Suppressor macrophage treated with lipopolysaccharide for 1 hour (primary cell): ENCODE measurements at regions not wholly inside any gene's neighbourhood (a gene's known extent, or its start where the extent isn't known, plus 50 kb on each side); places are given as distances from the start of the nearest gene placed in this dataset.
"Not testable (repeated sequence)": the region's sequence is repeated elsewhere in the genome, so short reads cannot be mapped to it uniquely, and the experiment has no call there.

Experiments
- DNase-seq, 3 donors: peaks; one replicate each; pipeline ENCODE4 v3.0.0-alpha.2; 2020 to 2022

- DNase-seq, result no peak
These were observed 456.8 kb downstream of the TRIML1 start for GRCh38 chr4:188596021-188596420.

DNA sequence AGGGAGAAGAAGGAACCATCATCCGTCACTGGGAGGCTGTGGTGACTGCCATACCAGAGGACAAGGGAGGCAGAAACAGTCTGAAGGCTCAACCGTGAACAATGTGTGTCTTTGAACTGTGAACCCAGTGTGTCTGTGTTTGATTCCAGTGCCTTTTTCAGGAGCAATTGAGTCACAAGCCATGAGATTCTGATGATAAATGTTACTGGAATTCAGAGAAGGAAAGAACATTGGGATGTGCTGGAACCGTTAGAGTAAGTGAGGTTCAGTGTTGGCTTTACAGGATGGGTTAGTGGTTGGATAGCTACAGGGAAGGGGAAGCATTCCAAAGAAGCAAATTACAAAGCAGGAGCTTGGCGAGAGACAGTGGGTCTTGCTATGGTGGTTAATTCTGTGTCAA lies 464.4 kb downstream of the TRIML1 start:
- no peak for DNase-seq

DNA sequence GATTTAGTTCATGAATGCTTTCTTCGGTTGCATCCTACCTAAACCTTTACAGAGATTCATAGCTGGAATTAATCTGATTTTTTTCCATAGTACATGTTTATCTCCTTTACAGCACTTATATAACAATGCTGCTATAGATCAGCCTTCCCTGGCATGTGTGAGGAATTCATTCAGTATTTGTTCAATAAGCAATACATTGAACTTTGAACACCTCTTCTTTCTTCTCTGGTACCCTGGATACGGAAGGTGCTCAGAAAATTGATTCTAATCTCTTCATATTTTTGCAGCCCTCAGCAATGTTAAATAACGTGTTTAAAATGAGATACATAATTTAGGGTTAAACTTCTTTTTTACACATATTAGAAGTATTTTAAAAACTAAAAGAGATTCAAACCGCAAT lies 467.4 kb downstream of the TRIML1 start:
- no peak for DNase-seq

GRCh38 chr4:188611143-188611542 lies 471.9 kb downstream of the TRIML1 start:
- DNase-seq, result no peak

DNA sequence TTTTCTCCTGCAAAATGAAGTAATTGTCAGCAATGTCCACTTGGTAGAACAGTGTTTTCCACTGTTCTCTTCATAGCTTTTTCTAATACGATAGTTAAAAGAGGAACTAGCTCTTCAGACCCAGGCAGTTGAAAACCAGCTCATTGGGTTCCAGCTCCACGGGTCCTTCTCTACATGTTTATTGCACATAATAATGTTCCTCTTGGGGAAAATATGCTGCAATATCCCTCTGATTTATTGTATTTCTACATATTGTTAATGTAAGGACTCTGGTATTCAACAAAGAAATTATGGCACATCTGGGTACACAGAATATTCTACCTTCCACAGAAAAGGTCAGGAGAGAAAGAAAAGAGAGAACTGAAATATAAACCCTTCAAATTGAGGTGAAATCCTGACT lies 473.4 kb downstream of the TRIML1 start:
- no peak for DNase-seq

DNA sequence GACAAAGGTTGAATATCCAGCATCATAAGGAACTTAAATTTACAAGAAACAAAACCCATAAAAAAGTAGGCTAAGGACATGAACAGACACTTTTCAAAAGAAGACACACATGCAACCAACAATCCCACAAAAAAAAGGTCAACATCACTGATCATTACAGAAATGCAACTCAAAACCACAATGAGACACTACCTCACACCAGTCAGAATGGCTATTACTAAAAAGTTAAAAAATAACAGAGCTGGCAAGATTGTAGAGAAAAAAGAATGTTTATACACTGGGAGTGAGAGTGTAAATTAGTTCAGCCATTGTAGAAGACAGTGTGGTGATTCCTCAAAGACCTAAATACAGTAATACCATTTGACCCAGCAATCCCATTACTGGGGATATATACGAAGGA lies 474.7 kb downstream of the TRIML1 start:
- DNase-seq, result no peak

GRCh38 chr4:188619456-188620149 lies 480.4 kb downstream of the TRIML1 start:
- DNase-seq, result no peak

DNA sequence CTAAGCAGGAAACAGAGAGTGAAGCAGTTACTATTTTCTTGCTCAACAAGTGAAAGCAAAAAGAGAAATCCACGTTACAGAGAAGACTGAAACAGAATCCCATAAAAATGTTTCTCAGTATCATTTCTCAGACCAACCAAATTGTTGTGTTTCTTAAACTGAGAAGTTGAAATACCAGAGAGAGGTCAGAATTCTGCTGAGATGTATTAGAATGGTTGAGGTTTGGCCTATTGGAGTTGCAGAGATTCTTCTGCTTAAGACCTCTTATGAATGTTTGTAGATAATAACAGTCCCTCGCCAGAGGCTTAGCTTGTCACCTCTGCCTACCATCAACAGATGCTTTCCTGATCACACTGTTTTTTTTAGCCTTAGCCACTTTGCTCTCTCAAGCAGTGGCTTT lies 481.4 kb downstream of the TRIML1 start:
- no peak for DNase-seq

- DNase-seq, result no peak
These were observed 484.1 kb downstream of the TRIML1 start for GRCh38 chr4:188623314-188623854.

DNA sequence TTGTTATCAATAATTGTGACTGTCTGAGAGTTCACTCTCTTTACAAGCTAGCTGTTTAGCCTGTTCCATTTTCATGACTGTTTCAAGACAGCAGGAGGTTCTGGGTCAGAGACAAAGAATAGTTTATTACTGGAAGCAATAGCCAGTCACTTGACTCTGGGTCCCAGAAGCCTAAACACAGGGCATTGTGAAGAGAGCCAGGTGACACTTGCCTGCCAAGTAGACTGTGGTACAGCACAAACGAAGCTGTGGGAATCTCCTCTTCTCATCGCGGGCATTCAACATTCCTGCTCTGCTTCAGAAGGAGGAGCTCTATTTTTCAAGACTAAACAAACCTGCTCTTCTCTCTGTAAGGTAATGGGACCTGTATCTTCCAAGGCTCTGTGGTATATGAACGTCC lies 485.1 kb downstream of the TRIML1 start:
- no peak for DNase-seq

DNA sequence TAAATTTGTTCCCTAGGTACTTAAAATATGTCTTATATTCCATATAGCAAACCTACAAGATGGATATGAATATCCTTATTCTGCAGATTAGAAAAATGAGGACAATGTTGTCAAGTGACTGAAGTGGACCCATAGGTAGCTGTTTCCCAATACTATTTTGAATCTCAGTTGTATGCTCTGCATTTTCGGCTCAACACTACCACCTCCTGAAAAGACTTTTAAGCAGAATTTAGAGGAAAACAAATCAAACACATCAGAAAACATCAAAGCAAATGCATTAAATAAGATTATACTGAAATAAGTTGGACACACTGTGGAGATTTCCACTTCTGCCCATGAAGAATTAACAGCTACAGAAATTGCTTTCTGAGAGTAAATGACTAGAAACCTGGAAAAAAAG lies 488.7 kb downstream of the TRIML1 start:
- DNase-seq, result no peak

GRCh38 chr4:188639479-188640100 lies 500.3 kb downstream of the TRIML1 start:
- no peak for DNase-seq

GRCh38 chr4:188647820-188648370 lies 508.7 kb downstream of the TRIML1 start:
- DNase-seq, result no peak

DNA sequence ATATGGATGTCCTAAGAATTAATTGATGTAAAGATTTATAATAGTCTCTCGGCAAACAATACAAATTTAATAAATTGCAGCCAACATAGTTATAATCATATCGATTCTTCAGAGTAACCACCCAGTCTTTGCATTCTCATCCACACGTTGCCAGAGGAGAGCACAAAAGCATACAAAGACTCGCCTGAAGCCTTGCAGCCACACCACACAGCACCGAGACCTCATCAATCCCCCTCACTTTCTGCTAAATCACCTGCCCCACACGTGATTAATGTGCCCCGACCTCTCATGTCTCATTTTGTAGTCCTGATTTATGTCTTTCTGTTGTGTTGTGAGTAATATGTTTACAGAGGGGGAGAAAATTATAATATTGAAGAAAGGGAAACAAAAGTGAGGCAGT lies 510.4 kb downstream of the TRIML1 start:
- DNase-seq, result no peak

- DNase-seq, result no peak
These were observed 511.3 kb downstream of the TRIML1 start for GRCh38 chr4:188650516-188650915.

- no peak for DNase-seq
These were observed 518.1 kb downstream of the TRIML1 start for GRCh38 chr4:188657365-188657764.

- DNase-seq, result no peak
These were observed 519.8 kb downstream of the TRIML1 start for GRCh38 chr4:188658958-188659522.

DNA sequence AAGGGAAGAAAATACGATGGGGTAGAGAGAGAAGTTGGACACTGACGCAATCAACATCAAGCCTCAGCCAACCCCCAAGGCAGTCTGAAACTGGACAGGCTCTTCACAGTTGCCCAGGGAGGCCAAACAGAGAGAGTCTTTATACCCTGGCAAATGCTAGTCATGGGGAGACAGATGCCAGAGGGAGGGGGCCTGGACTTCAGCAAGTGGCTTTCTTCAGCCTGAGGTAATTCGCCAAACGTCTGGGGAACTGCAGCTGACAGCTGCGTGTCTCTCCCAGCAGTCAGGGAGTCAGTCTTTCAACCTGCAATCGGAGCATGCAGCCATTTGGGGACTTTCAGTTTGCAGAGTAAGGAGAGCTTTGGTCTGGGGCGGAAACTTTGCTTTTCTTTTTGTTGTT lies 521.6 kb downstream of the TRIML1 start:
- no peak for DNase-seq

- no peak for DNase-seq
These were observed 522.3 kb downstream of the TRIML1 start for GRCh38 chr4:188661502-188661901.

- DNase-seq, result no peak
These were observed 524.1 kb downstream of the TRIML1 start for GRCh38 chr4:188663369-188663768.

- DNase-seq, result no peak
These were observed 526.5 kb downstream of the TRIML1 start for GRCh38 chr4:188665491-188666457.

DNA sequence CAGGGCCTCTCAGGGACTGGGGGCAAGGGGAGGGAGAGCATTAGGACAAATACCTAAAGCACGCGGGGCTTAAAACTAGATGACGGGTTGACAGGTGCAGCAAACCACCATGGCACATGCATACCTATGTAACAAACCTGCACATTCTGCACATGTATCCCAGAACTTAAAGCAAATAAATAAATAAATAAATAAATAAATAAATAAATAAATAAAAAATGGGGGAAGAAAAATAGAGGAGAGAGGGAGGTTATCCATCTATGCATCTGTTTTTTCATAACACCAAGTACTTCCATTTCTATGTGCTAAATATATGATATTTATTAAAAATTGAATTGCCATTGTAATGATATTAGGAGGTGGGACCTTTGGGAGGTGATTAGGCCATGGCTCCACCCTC lies 539.5 kb downstream of the TRIML1 start:
- DNase-seq, result not testable (repeated sequence)
